GM10266 (cell line): ENCODE measurements at regions not wholly inside any gene's neighbourhood (a gene's known extent, or its start where the extent isn't known, plus 50 kb on each side); places are given as distances from the start of the nearest gene placed in this dataset.

Experiments used
- DNase-seq: peaks from one replicate; pipeline ENCODE4 v3.0.0; 2012; ENCODE audit errors: extremely low spot score
- CTCF ChIP-seq: IDR thresholded peaks from 2 replicates; pipeline ENCODE4 v1.5.1; 2012; ENCODE audit warnings: mild to moderate bottlenecking, low read depth; ENCODE audit not compliant: control insufficient read depth, insufficient read depth; ENCODE audit errors: missing control alignments

GRCh38 chr10:60467202-60467546 lies 77.5 kb upstream of the ANK3 start:
- TF ChIP-seq CTCF: no peak
- no peak for DNase-seq

GRCh38 chr10:60466267-60467201 lies 76.9 kb upstream of the ANK3 start:
- no peak for DNase-seq
- no peak for TF ChIP-seq CTCF

GRCh38 chr10:60465801-60466200 lies 76.1 kb upstream of the ANK3 start:
- TF ChIP-seq CTCF: no peak
- no peak for DNase-seq

GRCh38 chr10:60464659-60465058 lies 75.0 kb upstream of the ANK3 start:
- no peak for TF ChIP-seq CTCF
- no peak for DNase-seq

- TF ChIP-seq CTCF: no peak
- no peak for DNase-seq
Measured at GRCh38 chr10:60463746-60464145, 74.1 kb upstream of the ANK3 start.

- TF ChIP-seq CTCF: no peak
- no peak for DNase-seq
Measured at GRCh38 chr10:60461688-60462087, 72.0 kb upstream of the ANK3 start.

- no peak for TF ChIP-seq CTCF
- DNase-seq: no peak
Measured at GRCh38 chr10:60459701-60460457, 70.2 kb upstream of the ANK3 start.
